Astrocyte of the hippocampus (primary cell): ENCODE measurements at regions not wholly inside any gene's neighbourhood (a gene's known extent, or its start where the extent isn't known, plus 50 kb on each side); places are given as distances from the start of the nearest gene placed in this dataset.
A peak's percentile ranks its signal among the peaks of the same experiment; 100 is the strongest.
"Not testable (repeated sequence)": the region's sequence is repeated elsewhere in the genome, so short reads cannot be mapped to it uniquely, and the experiment has no call there.

Source experiments
- DNase-seq: peaks from one replicate; pipeline ENCODE4 v3.0.0; 2011; ENCODE audit warnings: low read depth, low spot score

- no peak for DNase-seq
These were observed 195.8 kb upstream of the CAND1 start for GRCh38 chr12:67073336-67073735.

GRCh38 chr12:67074072-67074471 lies 195.1 kb upstream of the CAND1 start:
- DNase-seq = no peak

GRCh38 chr12:67077617-67078016 lies 191.5 kb upstream of the CAND1 start:
- DNase-seq = peak; percentile 65

GRCh38 chr12:67078957-67079356 lies 190.2 kb upstream of the CAND1 start:
- DNase-seq = no peak

GRCh38 chr12:67080637-67081036 lies 188.5 kb upstream of the CAND1 start:
- no peak for DNase-seq

GRCh38 chr12:67082221-67082620 lies 186.9 kb upstream of the CAND1 start:
- DNase-seq = no peak

GRCh38 chr12:67085699-67086098 lies 183.5 kb upstream of the CAND1 start:
- no peak for DNase-seq

- DNase-seq = no peak
These were observed 183.0 kb upstream of the CAND1 start for GRCh38 chr12:67086116-67086515.

- no peak for DNase-seq
These were observed 180.6 kb upstream of the CAND1 start for GRCh38 chr12:67088401-67089118.

GRCh38 chr12:67091204-67091603 lies 178.0 kb upstream of the CAND1 start:
- peak; percentile 66 for DNase-seq

GRCh38 chr12:67091678-67092077 lies 177.5 kb upstream of the CAND1 start:
- DNase-seq = no peak

GRCh38 chr12:67092934-67093333 lies 176.2 kb upstream of the CAND1 start:
- not testable (repeated sequence) for DNase-seq

- peak; percentile 70 for DNase-seq
These were observed 172.4 kb upstream of the CAND1 start for GRCh38 chr12:67096533-67097318.

- no peak for DNase-seq
These were observed 169.3 kb upstream of the CAND1 start for GRCh38 chr12:67099858-67100257.

GRCh38 chr12:67103521-67103920 lies 165.6 kb upstream of the CAND1 start:
- DNase-seq = no peak

- DNase-seq = no peak
These were observed 161.9 kb upstream of the CAND1 start for GRCh38 chr12:67107235-67107634.

- no peak for DNase-seq
These were observed 161.3 kb upstream of the CAND1 start for GRCh38 chr12:67107751-67108269.

GRCh38 chr12:67110345-67110744 lies 158.8 kb upstream of the CAND1 start:
- DNase-seq = not testable (repeated sequence)

GRCh38 chr12:67111182-67111581 lies 158.0 kb upstream of the CAND1 start:
- no peak for DNase-seq

- no peak for DNase-seq
These were observed 156.6 kb upstream of the CAND1 start for GRCh38 chr12:67112586-67112985.

- DNase-seq = no peak
These were observed 153.0 kb upstream of the CAND1 start for GRCh38 chr12:67116134-67116533.

- DNase-seq = no peak
These were observed 146.6 kb upstream of the CAND1 start for GRCh38 chr12:67122584-67122983.

GRCh38 chr12:67137256-67137655 lies 131.9 kb upstream of the CAND1 start:
- peak; percentile 3 for DNase-seq
